ENCODE measurements at regions not wholly inside any gene's neighbourhood (a gene's known extent, or its start where the extent isn't known, plus 50 kb on each side); places are given as distances from the start of the nearest gene placed in this dataset.
A peak's percentile ranks its signal among the peaks of the same experiment; 100 is the strongest.

DNA sequence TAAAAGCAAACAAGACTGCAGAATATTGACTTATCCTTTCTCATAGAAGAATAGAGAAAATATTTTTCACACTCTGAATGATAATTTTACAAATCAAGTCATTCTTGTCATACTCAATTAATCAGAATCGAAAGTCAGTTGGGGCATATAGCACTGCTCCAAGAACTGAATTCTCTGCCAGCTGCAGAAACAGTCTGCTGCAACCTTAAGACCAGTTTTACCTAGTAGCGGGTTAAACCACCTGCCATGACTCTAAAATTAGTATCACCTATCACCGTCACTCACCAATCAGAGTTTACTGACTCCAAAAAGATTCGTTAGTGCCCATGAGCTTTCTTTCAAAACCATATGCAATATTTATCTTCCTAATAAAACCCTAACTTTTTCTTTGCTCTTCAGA lies 429.0 kb upstream of the GRM3 start:
- H2BK20ac ChIP-seq (ENCODE audit: low read length), result no peak overlapping the region
- no peaks in the 10 kb centered on the region for H3K4me1 ChIP-seq (replicated peaks in 1 of 4; ENCODE audit: control insufficient read depth in 3 of 4, insufficient read depth in 4 of 4, low read length in 3 of 4)
- H2BK120ac ChIP-seq (replicated peaks; ENCODE audit: low read depth, low read length), result no peak overlapping the region
- no peak overlapping the region for H2BK15ac ChIP-seq (ENCODE audit: low read length)
- H3K79me2 ChIP-seq (ENCODE audit: control insufficient read depth in 1 of 2, insufficient read depth in 2 of 2, low read length in 2 of 2), result no peaks in the 10 kb centered on the region
- H3K14ac ChIP-seq (ENCODE audit: insufficient read length), result no peak overlapping the region
- no peaks in the 10 kb centered on the region for H4K20me1 ChIP-seq (replicated peaks in 1 of 2; ENCODE audit: control insufficient read depth in 1 of 2, insufficient read depth in 2 of 2, low read length in 2 of 2)
- H2BK12ac ChIP-seq (ENCODE audit: low read depth, low read length), result no peak overlapping the region
- no peak overlapping the region for H3K4me2 ChIP-seq (ENCODE audit: insufficient read depth in 1 of 2, low read depth in 2 of 2, low read length in 2 of 2)
- no peak overlapping the region for H3K4me3 ChIP-seq (ENCODE audit: extremely low read depth in 1 of 4, insufficient read depth in 2 of 4, low read depth in 3 of 4, low read length in 4 of 4)
- ChIA-PET POLR2A (ENCODE audit: partially characterized antibody) (no interaction called here), CTCF (ENCODE audit: partially characterized antibody) (no interaction called here)
- no peak overlapping the region for H2BK5ac ChIP-seq (ENCODE audit: low read depth, low read length)
- H4K5ac ChIP-seq (ENCODE audit: insufficient read length, low read depth, low read length), result no peak overlapping the region
- TF ChIP-seq FOSL1 (IDR thresholded peaks at IDR 0.05; ENCODE audit: insufficient read depth, low read depth, low read length) (no peak), GTF2F1 (IDR thresholded peaks at IDR 0.05; ENCODE audit: borderline replicate concordance, low read depth, low read length) (no peak), SIX5 (IDR thresholded peaks at IDR 0.05; ENCODE audit: low read depth, low read length) (no peak), YY1 (IDR thresholded peaks at IDR 0.05; ENCODE audit: low read depth, low read length) (no peak), TCF12 (IDR thresholded peaks at IDR 0.05; ENCODE audit: low read depth, low read length) (no peak), RXRA (IDR thresholded peaks at IDR 0.05; ENCODE audit: insufficient read depth, low read depth, low read length) (no peak), SIRT6 (IDR thresholded peaks at IDR 0.05; ENCODE audit: low read length) (no peak)
- TF ChIP-seq, protein P1, sequence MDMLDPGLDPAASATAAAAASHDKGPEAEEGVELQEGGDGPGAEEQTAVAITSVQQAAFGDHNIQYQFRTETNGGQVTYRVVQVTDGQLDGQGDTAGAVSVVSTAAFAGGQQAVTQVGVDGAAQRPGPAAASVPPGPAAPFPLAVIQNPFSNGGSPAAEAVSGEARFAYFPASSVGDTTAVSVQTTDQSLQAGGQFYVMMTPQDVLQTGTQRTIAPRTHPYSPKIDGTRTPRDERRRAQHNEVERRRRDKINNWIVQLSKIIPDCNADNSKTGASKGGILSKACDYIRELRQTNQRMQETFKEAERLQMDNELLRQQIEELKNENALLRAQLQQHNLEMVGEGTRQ (IDR thresholded peaks at IDR 0.05; ENCODE audit: low read length), result no peak
- no peak overlapping the region for H3K4ac ChIP-seq (replicated peaks; ENCODE audit: insufficient read length, low read depth, low read length)
- no peaks in the 10 kb centered on the region for H3K9me3 ChIP-seq (ENCODE audit: insufficient read depth in 2 of 2, low read depth in 1 of 2, low read length in 1 of 2)
- no peaks in the 10 kb centered on the region for H3K23me2 ChIP-seq (ENCODE audit: low read depth, low read length)
- no peak overlapping the region for H3K9ac ChIP-seq (replicated peaks in 1 of 4; ENCODE audit: extremely low read depth in 1 of 4, low read depth in 3 of 4, low read length in 3 of 4)
- WGBS, 2 experiments (ENCODE audit: extremely low coverage in 1 of 2, insufficient coverage in 1 of 2, insufficient read length in 1 of 2, insufficient replicate concordance in 2 of 2, low coverage in 1 of 2, low lambda C conversion rate in 2 of 2, missing lambda C conversion rate in 1 of 2), result 93% methylated on average over 4 of the region's 4 CpGs; no CpG with 5 or more reads in 1 of the 2 experiments
- H3K79me1 ChIP-seq (ENCODE audit: low read depth, low read length), result no peaks in the 10 kb centered on the region
- H4K8ac ChIP-seq (ENCODE audit: extremely low read depth, insufficient read depth, low read length), result no peak overlapping the region
- no peak overlapping the region for H3K18ac ChIP-seq (ENCODE audit: extremely low read depth, low read length)
- no peak overlapping the region for H3K56ac ChIP-seq (replicated peaks; ENCODE audit: insufficient read length, low read depth, low read length)
- no peak overlapping the region for H2AK5ac ChIP-seq (ENCODE audit: low read depth, low read length)
- H3K36me3 ChIP-seq (ENCODE audit: control insufficient read depth in 2 of 4, insufficient read depth in 4 of 4, low read length in 3 of 4), result no peaks in the 10 kb centered on the region
- DNase-seq (ENCODE audit: low read depth in 1 of 2, low spot score in 2 of 2), result no peak
- peak overlapping the region; percentile 76; the same call in 1 of the 2 replicates for H2AFZ ChIP-seq (ENCODE audit: low read length)
- H3K27me3 ChIP-seq (replicated peaks in 1 of 4; ENCODE audit: control insufficient read depth in 3 of 4, extremely low read depth in 1 of 4, insufficient read depth in 3 of 4, low read length in 3 of 4), result no peaks in the 10 kb centered on the region
- H3K27ac ChIP-seq (ENCODE audit: low read depth, low read length), result no peak overlapping the region
- FAIRE-seq, result no peak
- no peak overlapping the region for H4K91ac ChIP-seq (replicated peaks; ENCODE audit: insufficient read length, low read length)
- no peak overlapping the region for H3K23ac ChIP-seq (ENCODE audit: insufficient read length)

All from H1 (cell line).